ENCODE measurements at regions not wholly inside any gene's neighbourhood (a gene's known extent, or its start where the extent isn't known, plus 50 kb on each side); places are given as distances from the start of the nearest gene placed in this dataset.

- dilution Hi-C loops (cut with HindIII; ENCODE audit: low sequenced_read_pairs, unreplicated experiment): no loop called here
- Histone ChIP-seq H2BK5ac (ENCODE audit: low read depth, low read length, poor library complexity, severe bottlenecking) (no peak overlapping the region), H3K9ac (ENCODE audit: low read depth, low read length) (no peak overlapping the region), H3K56ac (ENCODE audit: extremely low read depth, insufficient read depth, low read length) (no peak overlapping the region), H2AK5ac (ENCODE audit: low read depth, low read length) (no peak overlapping the region), H2AK9ac (replicated peaks; ENCODE audit: low read depth, low read length, poor library complexity) (no peak overlapping the region), H3K4me2 (ENCODE audit: low read depth, low read length) (no peak overlapping the region), H3K23ac (ENCODE audit: low read depth, low read length) (no peak overlapping the region), H4K5ac (ENCODE audit: low read depth, low read length) (no peak overlapping the region), H3K36me3 (ENCODE audit: control insufficient read depth, insufficient read depth, low read length) (no peaks in the 10 kb centered on the region), H2BK120ac (ENCODE audit: low read depth, low read length) (no peak overlapping the region), H4K8ac (ENCODE audit: low read depth in 2 of 2, low read length in 2 of 2) (no peak overlapping the region), H3K27me3 (ENCODE audit: control insufficient read depth, insufficient read depth, low read length) (no peaks in the 10 kb centered on the region; the same call in 1 of the 2 replicates), H3K27ac (ENCODE audit: insufficient read depth, low read length) (no peak overlapping the region), H2BK20ac (ENCODE audit: low read depth, low read length) (no peak overlapping the region), H2AFZ (replicated peaks; ENCODE audit: low read length, poor library complexity) (no peak overlapping the region), H4K91ac (ENCODE audit: insufficient read depth, low read depth, low read length) (no peak overlapping the region), H3K4me1 (ENCODE audit: control insufficient read depth, insufficient read depth, low read length) (no peaks in the 10 kb centered on the region), H3K9me3 (ENCODE audit: control insufficient read depth, insufficient read depth, low read length) (no peaks in the 10 kb centered on the region), H3K4ac (ENCODE audit: low read depth, low read length) (no peak overlapping the region), H4K20me1 (ENCODE audit: insufficient read depth, low read length) (no peaks in the 10 kb centered on the region), H2BK15ac (ENCODE audit: low read depth, low read length) (no peak overlapping the region), H3K79me1 (ENCODE audit: low read depth in 1 of 2, low read length in 2 of 2) (no peaks in the 10 kb centered on the region), H3K18ac (ENCODE audit: low read depth, low read length) (no peak overlapping the region), H3K14ac (replicated peaks; ENCODE audit: low read depth, low read length) (no peak overlapping the region), H3K9me1 (ENCODE audit: insufficient read depth, low read length) (no peaks in the 10 kb centered on the region; the same call in 1 of the 2 replicates), H3K4me3 (ENCODE audit: insufficient read depth, low read depth, low read length) (no peak overlapping the region)
- CTCF ChIA-PET: no interaction called here
- no TSS peak for BruUV-seq (replicated peaks)
- intact Hi-C loops (cut with micrococcal nuclease): loop anchor here (10.0 kb wide), 1 partner anchor 477 kb away; no protein-coding TSS in a partner anchor
- no peak for ATAC-seq (ENCODE audit: low read depth)
- in situ Hi-C loops (cut with MboI; ENCODE audit: low sequenced_read_pairs): no loop called here
- TF ChIP-seq CEBPB (IDR thresholded peaks at IDR 0.05; ENCODE audit: low read depth, low read length) (no peak), MAZ (IDR thresholded peaks at IDR 0.05; ENCODE audit: borderline replicate concordance, low read depth, low read length) (no peak), ELK1 (IDR thresholded peaks at IDR 0.05; ENCODE audit: borderline replicate concordance, low read depth, low read length) (no peak), RCOR1 (IDR thresholded peaks at IDR 0.05; ENCODE audit: insufficient replicate concordance, low read length) (no peak), CTCF (conservative IDR thresholded peaks at IDR 0.05; ENCODE audit: low read depth, low read length) (no peak), RAD21 (IDR thresholded peaks at IDR 0.05; ENCODE audit: low read length) (no peak), MAFK (IDR thresholded peaks at IDR 0.05; ENCODE audit: low read depth, low read length) (no peak), BHLHE40 (IDR thresholded peaks at IDR 0.05; ENCODE audit: low read depth, low read length) (no peak), SMC3 (IDR thresholded peaks at IDR 0.05; ENCODE audit: low read depth, low read length) (no peak), POLR2A (IDR thresholded peaks at IDR 0.05; ENCODE audit: low read depth, low read length) (no peak), CHD1 (IDR thresholded peaks at IDR 0.05; ENCODE audit: low read depth, low read length) (no peak), RFX5 (IDR thresholded peaks at IDR 0.05; ENCODE audit: low read depth, low read length) (no peak), MXI1 (IDR thresholded peaks at IDR 0.05; ENCODE audit: borderline replicate concordance, low read depth, low read length) (no peak)
- POLR2A ChIA-PET (ENCODE audit: unreplicated experiment): no interaction called here
- no peak for DNase-seq
- 4% methylated on average over 11 of the region's 33 CpGs; no CpG with 5 or more reads in 1 of the 2 experiments for WGBS, 2 experiments (ENCODE audit: extremely low coverage in 2 of 2, insufficient read length in 1 of 2)
Observed at GRCh38 chr1:165117482-165117881, 239.0 kb downstream of the LMX1A start.

Data from IMR-90 (cell line).